HEK293 (cell line): ENCODE measurements at regions not wholly inside any gene's neighbourhood (a gene's known extent, or its start where the extent isn't known, plus 50 kb on each side); places are given as distances from the start of the nearest gene placed in this dataset.
"Not testable (repeated sequence)": the region's sequence is repeated elsewhere in the genome, so short reads cannot be mapped to it uniquely, and the experiment has no call there.

Experiments used
- CTCF ChIA-PET: fragments of 350-600 bp; formaldehyde crosslinking; extraction: SDS; loops from one replicate; lab custom pipeline; 2021; ENCODE audit warnings: antibody characterized with exemption; lab: Yijun Ruan, JAX
- POLR2A ChIA-PET: fragments of 300-600 bp; formaldehyde crosslinking; extraction: SDS; loops from one replicate; lab custom pipeline; 2020; ENCODE audit warnings: antibody characterized with exemption, inconsistent platforms; lab: Yijun Ruan, JAX
- H3K27ac ChIP-seq: fragments of 200-500 bp; sonication (Bioruptor generic); 2 replicates; pipeline ENCODE4 v1.5.1; 2014; ENCODE audit warnings: low read depth, low read length, control low read depth, inconsistent platforms; ENCODE audit errors: extremely low read depth
- H3K36me3 ChIP-seq, 2 experiments: fragments of 200-500 bp in 1 of 2; sonication (Bioruptor generic) in 1 of 2; 1 replicate in 1 of 2; 2 replicates in 1 of 2; pipeline ENCODE4 v1.5.1; 2014 to 2017; ENCODE audit warnings: inconsistent platforms in 2 of 2, low read length in 2 of 2; ENCODE audit not compliant: control insufficient read depth in 2 of 2, insufficient read depth in 1 of 2
- H3K4me1 ChIP-seq: fragments of 200-500 bp; sonication (Bioruptor generic); 2 replicates; pipeline ENCODE4 v1.5.1; 2014; ENCODE audit warnings: mild to moderate bottlenecking, low read length, inconsistent platforms; ENCODE audit not compliant: control insufficient read depth, insufficient read depth
- H3K4me3 ChIP-seq: 2 replicates; pipeline ENCODE4 v1.5.1; 2011; ENCODE audit warnings: low read depth, mild to moderate bottlenecking, control low read depth, low read length, moderate library complexity
- H3K9me3 ChIP-seq: fragments of 200-500 bp; sonication (Bioruptor generic); 2 replicates; pipeline ENCODE4 v1.5.1; 2014; ENCODE audit warnings: low read depth, low read length, inconsistent platforms; ENCODE audit not compliant: control insufficient read depth, insufficient read depth
- ZNF132 ChIP-seq: fragments of 450-650 bp; formaldehyde crosslinking; IDR thresholded peaks from 2 replicates; pipeline ENCODE4 v1.5.1; 2017; ENCODE audit warnings: missing biosample characterization, missing genetic modification characterization, borderline replicate concordance

DNA sequence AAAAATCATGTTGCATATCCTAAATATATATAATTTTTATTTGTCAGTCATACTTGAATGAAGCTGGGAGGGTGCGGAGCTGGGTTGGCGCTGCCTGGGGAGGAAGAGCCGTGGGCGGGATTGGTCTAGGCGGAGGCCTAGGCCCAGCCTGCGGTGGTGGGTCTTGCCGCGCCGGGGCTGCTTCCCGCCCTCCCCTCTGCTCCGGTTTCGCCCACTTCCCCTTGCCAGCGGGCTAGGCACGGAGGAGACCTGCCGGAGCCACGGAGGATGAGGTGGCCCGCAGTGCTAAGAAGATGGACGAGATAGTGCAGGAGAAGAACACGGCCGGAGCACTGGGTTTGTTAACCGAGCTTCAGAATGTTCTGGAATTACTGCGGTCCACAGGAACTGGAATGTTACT lies 54.0 kb upstream of the IGFBPL1 start (continued):
- TF ChIP-seq ZNF132 (tag by site-specific recombination) = no peak
- TF ChIP-seq, all 188 proteins: peak for 0

DNA sequence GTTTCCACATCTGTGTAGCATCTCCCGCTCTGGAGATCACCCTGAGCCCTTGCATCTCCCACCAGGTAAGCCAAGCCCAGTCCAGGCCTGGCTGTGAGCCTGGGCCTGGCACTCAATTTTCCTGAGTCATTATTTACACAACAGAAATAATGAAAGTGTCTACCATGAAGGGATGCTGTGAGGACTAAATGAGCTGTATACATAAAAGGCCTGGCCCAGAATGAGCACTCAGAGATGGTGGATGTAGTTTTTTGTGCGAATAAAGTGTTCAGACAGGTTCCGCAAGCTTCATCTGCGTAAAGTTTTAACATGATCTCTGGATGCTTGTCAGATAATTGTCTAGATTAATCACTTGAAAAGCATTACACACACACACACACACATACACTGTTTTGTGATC lies 50.2 kb upstream of the IGFBPL1 start:
- H3K36me3 ChIP-seq, H3K4me3 ChIP-seq, H3K4me1 ChIP-seq, H3K27ac ChIP-seq, POLR2A ChIA-PET, CTCF ChIA-PET, H3K9me3 ChIP-seq: not testable (repeated sequence)
